Fibroblast of skin of abdomen (primary cell): ENCODE measurements at regions not wholly inside any gene's neighbourhood (a gene's known extent, or its start where the extent isn't known, plus 50 kb on each side); places are given as distances from the start of the nearest gene placed in this dataset.

Experiments used
- DNase-seq: peaks from one replicate; pipeline ENCODE4 v3.0.0-alpha.2; 2013

GRCh38 chr6:164286011-164286410 is 871.5 kb downstream of the QKI start:
- peak; percentile 3 for DNase-seq

- no peak for DNase-seq
Observed at GRCh38 chr6:164283574-164283973, 869.1 kb downstream of the QKI start.

- DNase-seq = no peak
Observed at GRCh38 chr6:164276211-164276610, 861.7 kb downstream of the QKI start.

- DNase-seq = no peak
Observed at GRCh38 chr6:164275773-164276172, 861.3 kb downstream of the QKI start.

- no peak for DNase-seq
Observed at GRCh38 chr6:164274493-164274892, 860.0 kb downstream of the QKI start.

GRCh38 chr6:164273491-164273890 is 859.0 kb downstream of the QKI start:
- no peak for DNase-seq

- no peak for DNase-seq
Observed at GRCh38 chr6:164266851-164267250, 852.3 kb downstream of the QKI start.

- DNase-seq = no peak
Observed at GRCh38 chr6:164262348-164262747, 847.8 kb downstream of the QKI start.

GRCh38 chr6:164258421-164258820 is 843.9 kb downstream of the QKI start:
- no peak for DNase-seq

GRCh38 chr6:164252948-164253347 is 838.4 kb downstream of the QKI start:
- no peak for DNase-seq

GRCh38 chr6:164252291-164252690 is 837.8 kb downstream of the QKI start:
- DNase-seq = no peak

- DNase-seq = peak; percentile 67
Observed at GRCh38 chr6:164247106-164247505, 832.6 kb downstream of the QKI start.

- no peak for DNase-seq
Observed at GRCh38 chr6:164246082-164246481, 831.6 kb downstream of the QKI start.

GRCh38 chr6:164243949-164244348 is 829.4 kb downstream of the QKI start:
- DNase-seq = no peak

- DNase-seq = no peak
Observed at GRCh38 chr6:164243012-164243610, 828.6 kb downstream of the QKI start.

- no peak for DNase-seq
Observed at GRCh38 chr6:164230804-164231203, 816.3 kb downstream of the QKI start.

GRCh38 chr6:164230259-164230658 is 815.7 kb downstream of the QKI start:
- DNase-seq = no peak

GRCh38 chr6:164229716-164230115 is 815.2 kb downstream of the QKI start:
- DNase-seq = no peak

GRCh38 chr6:164227952-164228522 is 813.5 kb downstream of the QKI start:
- DNase-seq = no peak

- DNase-seq = no peak
Observed at GRCh38 chr6:164216839-164217238, 802.3 kb downstream of the QKI start.

- DNase-seq = no peak
Observed at GRCh38 chr6:164216368-164216767, 801.9 kb downstream of the QKI start.

GRCh38 chr6:164214066-164214465 is 799.5 kb downstream of the QKI start:
- DNase-seq = no peak

GRCh38 chr6:164211254-164211653 is 796.7 kb downstream of the QKI start:
- no peak for DNase-seq

- no peak for DNase-seq
Observed at GRCh38 chr6:164210783-164211182, 796.3 kb downstream of the QKI start.

- DNase-seq = no peak
Observed at GRCh38 chr6:164210323-164210722, 795.8 kb downstream of the QKI start.
